ENCODE measurements at regions not wholly inside any gene's neighbourhood (a gene's known extent, or its start where the extent isn't known, plus 50 kb on each side); places are given as distances from the start of the nearest gene placed in this dataset.
A peak's percentile ranks its signal among the peaks of the same experiment; 100 is the strongest.

DNA sequence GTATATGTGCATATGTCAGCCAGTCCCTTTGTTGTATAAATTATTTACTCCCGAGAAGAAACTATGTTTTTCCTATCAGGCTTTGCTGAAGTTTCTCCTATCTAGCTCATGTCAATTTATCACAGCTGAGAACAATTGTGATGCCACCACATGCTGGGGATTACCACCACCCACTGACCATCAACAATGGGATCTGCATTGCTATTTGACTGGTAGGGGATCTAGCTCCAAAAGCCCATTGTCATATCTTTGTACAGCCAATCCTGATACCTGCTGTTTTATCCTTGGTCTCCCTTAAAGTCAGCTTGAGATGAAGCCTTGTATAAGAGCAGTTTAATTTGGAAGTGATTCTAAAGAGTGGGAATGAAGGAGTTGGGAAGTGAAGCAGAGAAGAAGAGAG lies 53.9 kb upstream of the KCNN2 start:
- H3K4me2 ChIP-seq (ENCODE audit: low read depth, low read length) = no peak overlapping the region
- no peak overlapping the region for H3K18ac ChIP-seq (ENCODE audit: low read depth, low read length)
- no peak overlapping the region for H2AFZ ChIP-seq (replicated peaks; ENCODE audit: low read length, poor library complexity)
- ChIA-PET CTCF (no interaction called here), POLR2A (ENCODE audit: unreplicated experiment) (no interaction called here)
- no peak overlapping the region for H3K14ac ChIP-seq (replicated peaks; ENCODE audit: low read depth, low read length)
- TF ChIP-seq POLR2A (IDR thresholded peaks at IDR 0.05; ENCODE audit: low read depth, low read length) = no peak
- TF ChIP-seq MXI1 (IDR thresholded peaks at IDR 0.05; ENCODE audit: borderline replicate concordance, low read depth, low read length) = no peak
- TF ChIP-seq, protein P1, sequence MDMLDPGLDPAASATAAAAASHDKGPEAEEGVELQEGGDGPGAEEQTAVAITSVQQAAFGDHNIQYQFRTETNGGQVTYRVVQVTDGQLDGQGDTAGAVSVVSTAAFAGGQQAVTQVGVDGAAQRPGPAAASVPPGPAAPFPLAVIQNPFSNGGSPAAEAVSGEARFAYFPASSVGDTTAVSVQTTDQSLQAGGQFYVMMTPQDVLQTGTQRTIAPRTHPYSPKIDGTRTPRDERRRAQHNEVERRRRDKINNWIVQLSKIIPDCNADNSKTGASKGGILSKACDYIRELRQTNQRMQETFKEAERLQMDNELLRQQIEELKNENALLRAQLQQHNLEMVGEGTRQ (IDR thresholded peaks at IDR 0.05; ENCODE audit: low read depth, low read length) = no peak
- TF ChIP-seq MAFK (IDR thresholded peaks at IDR 0.05; ENCODE audit: low read depth, low read length) = no peak
- TF ChIP-seq RAD21 (IDR thresholded peaks at IDR 0.05; ENCODE audit: low read length) = no peak
- TF ChIP-seq, protein P2, sequence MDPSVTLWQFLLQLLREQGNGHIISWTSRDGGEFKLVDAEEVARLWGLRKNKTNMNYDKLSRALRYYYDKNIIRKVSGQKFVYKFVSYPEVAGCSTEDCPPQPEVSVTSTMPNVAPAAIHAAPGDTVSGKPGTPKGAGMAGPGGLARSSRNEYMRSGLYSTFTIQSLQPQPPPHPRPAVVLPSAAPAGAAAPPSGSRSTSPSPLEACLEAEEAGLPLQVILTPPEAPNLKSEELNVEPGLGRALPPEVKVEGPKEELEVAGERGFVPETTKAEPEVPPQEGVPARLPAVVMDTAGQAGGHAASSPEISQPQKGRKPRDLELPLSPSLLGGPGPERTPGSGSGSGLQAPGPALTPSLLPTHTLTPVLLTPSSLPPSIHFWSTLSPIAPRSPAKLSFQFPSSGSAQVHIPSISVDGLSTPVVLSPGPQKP (IDR thresholded peaks at IDR 0.05; ENCODE audit: borderline replicate concordance, low read depth, low read length) = no peak
- TF ChIP-seq MAZ (IDR thresholded peaks at IDR 0.05; ENCODE audit: borderline replicate concordance, low read depth, low read length) = no peak
- TF ChIP-seq CHD1 (IDR thresholded peaks at IDR 0.05; ENCODE audit: low read depth, low read length) = no peak
- TF ChIP-seq NFE2L2 (IDR thresholded peaks at IDR 0.05; ENCODE audit: low read depth, low read length) = no peak
- TF ChIP-seq CEBPB (IDR thresholded peaks at IDR 0.05; ENCODE audit: low read depth, low read length) = no peak
- TF ChIP-seq FOS (IDR thresholded peaks at IDR 0.05; ENCODE audit: low read depth, low read length) = no peak
- TF ChIP-seq BHLHE40 (IDR thresholded peaks at IDR 0.05; ENCODE audit: low read depth, low read length) = no peak
- TF ChIP-seq RCOR1 (IDR thresholded peaks at IDR 0.05; ENCODE audit: insufficient replicate concordance, low read length) = no peak
- H2BK120ac ChIP-seq (ENCODE audit: low read depth, low read length) = no peak overlapping the region
- H3K4me1 ChIP-seq (ENCODE audit: control insufficient read depth, insufficient read depth, low read length) = peaks cover 8% of the 10 kb centered on the region
- H3K4ac ChIP-seq (ENCODE audit: low read depth, low read length) = no peak overlapping the region; the same call in 1 of the 2 replicates
- no peak overlapping the region for H4K8ac ChIP-seq (ENCODE audit: low read depth in 2 of 2, low read length in 2 of 2)
- no peak overlapping the region for H2BK5ac ChIP-seq (ENCODE audit: low read depth, low read length, poor library complexity, severe bottlenecking)
- H2AK5ac ChIP-seq (ENCODE audit: low read depth, low read length) = no peak overlapping the region
- H2AK9ac ChIP-seq (replicated peaks; ENCODE audit: low read depth, low read length, poor library complexity) = no peak overlapping the region
- dilution Hi-C loops (cut with HindIII; ENCODE audit: low sequenced_read_pairs, unreplicated experiment) = no loop called here
- H3K56ac ChIP-seq (ENCODE audit: extremely low read depth, insufficient read depth, low read length) = no peak overlapping the region
- no peaks in the 10 kb centered on the region; a peak in 1 of 4 replicates for H3K79me1 ChIP-seq (ENCODE audit: low read depth in 1 of 2, low read length in 2 of 2)
- no peaks in the 10 kb centered on the region for H3K36me3 ChIP-seq (ENCODE audit: control insufficient read depth, insufficient read depth, low read length)
- ATAC-seq (ENCODE audit: low read depth) = no peak
- no CpG with 5 or more reads among the region's 1 CpG for WGBS, 2 experiments (ENCODE audit: extremely low coverage in 2 of 2, insufficient read length in 1 of 2)
- H3K9me1 ChIP-seq (ENCODE audit: insufficient read depth, low read length) = no peaks in the 10 kb centered on the region
- intact Hi-C loops (cut with micrococcal nuclease) = loop anchor here (5.0 kb wide), 4 partner anchors 49 to 501 kb away; no protein-coding TSS in a partner anchor
- in situ Hi-C loops (cut with MboI; ENCODE audit: low sequenced_read_pairs) = loop anchor here (5.0 kb wide), 1 partner anchor 211 kb away; no protein-coding TSS in a partner anchor
- H3K27me3 ChIP-seq (ENCODE audit: control insufficient read depth, insufficient read depth, low read length) = no peaks in the 10 kb centered on the region
- no peak overlapping the region for H3K9ac ChIP-seq (ENCODE audit: low read depth, low read length)
- no TSS peak for BruUV-seq (replicated peaks)
- no peak overlapping the region for H3K23ac ChIP-seq (ENCODE audit: low read depth, low read length)
- H2BK20ac ChIP-seq (ENCODE audit: low read depth, low read length) = no peak overlapping the region
- H4K5ac ChIP-seq (ENCODE audit: low read depth, low read length) = no peak overlapping the region
- H4K91ac ChIP-seq (ENCODE audit: insufficient read depth, low read depth, low read length) = peak overlapping the region; percentile 42; the same call in 1 of the 2 replicates
- no peak overlapping the region for H3K27ac ChIP-seq (ENCODE audit: insufficient read depth, low read length)
- H4K20me1 ChIP-seq (ENCODE audit: insufficient read depth, low read length) = no peaks in the 10 kb centered on the region
- no peaks in the 10 kb centered on the region for H3K9me3 ChIP-seq (ENCODE audit: control insufficient read depth, insufficient read depth, low read length)
- H2BK15ac ChIP-seq (ENCODE audit: low read depth, low read length) = no peak overlapping the region
- H3K4me3 ChIP-seq (ENCODE audit: insufficient read depth, low read depth, low read length) = no peak overlapping the region
- no peak for DNase-seq
